Muscle of arm (tissue), 1 donor: ENCODE measurements at regions not wholly inside any gene's neighbourhood (a gene's known extent, or its start where the extent isn't known, plus 50 kb on each side); places are given as distances from the start of the nearest gene placed in this dataset.

ENCODE experiments used
- DNase-seq: peaks from one replicate; pipeline ENCODE4 v3.0.0-alpha.2; 2013

GRCh38 chr11:110984147-110984546 is 261.4 kb upstream of the POU2AF2 start:
- no peak for DNase-seq

GRCh38 chr11:110982214-110982613 is 263.3 kb upstream of the POU2AF2 start:
- no peak for DNase-seq

GRCh38 chr11:110979696-110980095 is 265.8 kb upstream of the POU2AF2 start:
- DNase-seq: no peak

- no peak for DNase-seq
Measured at GRCh38 chr11:110977661-110978060, 265.4 kb upstream of the ARHGAP20 start.

GRCh38 chr11:110974731-110975130 is 262.5 kb upstream of the ARHGAP20 start:
- DNase-seq: no peak

- DNase-seq: no peak
Measured at GRCh38 chr11:110973401-110973980, 261.3 kb upstream of the ARHGAP20 start.

- DNase-seq: no peak
Measured at GRCh38 chr11:110972640-110973039, 260.4 kb upstream of the ARHGAP20 start.

GRCh38 chr11:110972106-110972505 is 259.9 kb upstream of the ARHGAP20 start:
- DNase-seq: no peak

- no peak for DNase-seq
Measured at GRCh38 chr11:110971140-110971539, 258.9 kb upstream of the ARHGAP20 start.

- no peak for DNase-seq
Measured at GRCh38 chr11:110968348-110969062, 256.3 kb upstream of the ARHGAP20 start.

GRCh38 chr11:110966131-110966530 is 253.9 kb upstream of the ARHGAP20 start:
- no peak for DNase-seq

- no peak for DNase-seq
Measured at GRCh38 chr11:110962921-110963320, 250.7 kb upstream of the ARHGAP20 start.

GRCh38 chr11:110960167-110960566 is 247.9 kb upstream of the ARHGAP20 start:
- no peak for DNase-seq

- no peak for DNase-seq
Measured at GRCh38 chr11:110958216-110958615, 246.0 kb upstream of the ARHGAP20 start.

GRCh38 chr11:110955776-110956175 is 243.5 kb upstream of the ARHGAP20 start:
- DNase-seq: no peak

- DNase-seq: peak; percentile 47
Measured at GRCh38 chr11:110951950-110952503, 239.8 kb upstream of the ARHGAP20 start.

- no peak for DNase-seq
Measured at GRCh38 chr11:110951037-110951949, 239.1 kb upstream of the ARHGAP20 start.

- no peak for DNase-seq
Measured at GRCh38 chr11:110948112-110948511, 235.9 kb upstream of the ARHGAP20 start.

GRCh38 chr11:110947096-110947495 is 234.9 kb upstream of the ARHGAP20 start:
- DNase-seq: peak; percentile 19

- DNase-seq: no peak
Measured at GRCh38 chr11:110939471-110939870, 227.2 kb upstream of the ARHGAP20 start.

GRCh38 chr11:110935018-110935640 is 222.9 kb upstream of the ARHGAP20 start:
- no peak for DNase-seq

GRCh38 chr11:110929129-110929528 is 216.9 kb upstream of the ARHGAP20 start:
- no peak for DNase-seq
